ENCODE measurements at regions not wholly inside any gene's neighbourhood (a gene's known extent, or its start where the extent isn't known, plus 50 kb on each side); places are given as distances from the start of the nearest gene placed in this dataset.
"Not testable (repeated sequence)": the region's sequence is repeated elsewhere in the genome, so short reads cannot be mapped to it uniquely, and the experiment has no call there.

GRCh38 chr2:128513961-128514283 is 195.3 kb upstream of the HS6ST1 start:
- no peaks in the 10 kb centered on the region for H3K79me2 ChIP-seq (ENCODE audit: insufficient read depth, low read length)
- H3K4me3 ChIP-seq (ENCODE audit: insufficient read depth, low read length, poor library complexity, severe bottlenecking): no peak overlapping the region
- H3K27me3 ChIP-seq (ENCODE audit: low read length): no peaks in the 10 kb centered on the region
- TF ChIP-seq, protein P1, sequence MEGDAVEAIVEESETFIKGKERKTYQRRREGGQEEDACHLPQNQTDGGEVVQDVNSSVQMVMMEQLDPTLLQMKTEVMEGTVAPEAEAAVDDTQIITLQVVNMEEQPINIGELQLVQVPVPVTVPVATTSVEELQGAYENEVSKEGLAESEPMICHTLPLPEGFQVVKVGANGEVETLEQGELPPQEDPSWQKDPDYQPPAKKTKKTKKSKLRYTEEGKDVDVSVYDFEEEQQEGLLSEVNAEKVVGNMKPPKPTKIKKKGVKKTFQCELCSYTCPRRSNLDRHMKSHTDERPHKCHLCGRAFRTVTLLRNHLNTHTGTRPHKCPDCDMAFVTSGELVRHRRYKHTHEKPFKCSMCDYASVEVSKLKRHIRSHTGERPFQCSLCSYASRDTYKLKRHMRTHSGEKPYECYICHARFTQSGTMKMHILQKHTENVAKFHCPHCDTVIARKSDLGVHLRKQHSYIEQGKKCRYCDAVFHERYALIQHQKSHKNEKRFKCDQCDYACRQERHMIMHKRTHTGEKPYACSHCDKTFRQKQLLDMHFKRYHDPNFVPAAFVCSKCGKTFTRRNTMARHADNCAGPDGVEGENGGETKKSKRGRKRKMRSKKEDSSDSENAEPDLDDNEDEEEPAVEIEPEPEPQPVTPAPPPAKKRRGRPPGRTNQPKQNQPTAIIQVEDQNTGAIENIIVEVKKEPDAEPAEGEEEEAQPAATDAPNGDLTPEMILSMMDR (IDR thresholded peaks at IDR 0.05; ENCODE audit: insufficient read depth, low read length, poor library complexity, severe bottlenecking): no peak
- no peak for TF ChIP-seq EZH2phosphoT487 (conservative IDR thresholded peaks at IDR 0.05; ENCODE audit: low read length)
- no peak overlapping the region for H2AFZ ChIP-seq (ENCODE audit: low read depth, low read length, severe bottlenecking)
- no peak overlapping the region for H3K4me2 ChIP-seq (ENCODE audit: low read depth, low read length, poor library complexity, severe bottlenecking)
- H3F3A ChIP-seq (ENCODE audit: insufficient read depth): no peaks in the 10 kb centered on the region
- H3K9me3 ChIP-seq (ENCODE audit: insufficient read depth, low read length): no peaks in the 10 kb centered on the region
- H3K9me2 ChIP-seq (replicated peaks; ENCODE audit: insufficient read depth, low read length): no peaks in the 10 kb centered on the region
- no peaks in the 10 kb centered on the region for H4K20me1 ChIP-seq (ENCODE audit: low read depth, low read length)
- no peak overlapping the region for H3K9ac ChIP-seq (ENCODE audit: low read length)
- H3K27ac ChIP-seq (ENCODE audit: low read depth, low read length): no peak overlapping the region
- no peaks in the 10 kb centered on the region for H3K36me3 ChIP-seq (ENCODE audit: low read length)

DNA sequence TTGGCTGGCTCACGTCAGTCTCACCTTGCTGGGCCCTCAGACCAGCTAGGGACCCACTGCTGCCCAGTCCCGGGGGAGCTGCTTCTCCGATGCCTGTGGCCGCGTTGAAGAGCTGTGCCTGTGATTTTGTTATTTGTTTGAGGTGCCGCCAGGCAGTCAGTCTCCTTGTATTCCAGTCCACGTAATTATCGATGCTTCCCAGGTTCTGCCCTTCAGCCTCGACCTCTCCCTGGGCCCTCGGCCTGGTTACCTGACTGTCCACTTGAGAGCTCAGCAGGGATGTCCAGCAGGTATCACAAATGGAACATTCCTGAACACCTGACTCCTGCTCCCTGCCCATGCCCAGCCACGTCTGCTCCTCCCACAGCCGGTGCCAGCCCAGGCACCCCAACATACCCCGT is 195.9 kb upstream of the HS6ST1 start:
- no peak for TF ChIP-seq EZH2phosphoT487 (conservative IDR thresholded peaks at IDR 0.05; ENCODE audit: low read length)
- TF ChIP-seq, protein P1 (IDR thresholded peaks at IDR 0.05; ENCODE audit: insufficient read depth, low read length, poor library complexity, severe bottlenecking): no peak
- no peaks in the 10 kb centered on the region for H3K9me3 ChIP-seq (ENCODE audit: insufficient read depth, low read length)
- H3K27ac ChIP-seq (ENCODE audit: low read depth, low read length): no peak overlapping the region
- no peaks in the 10 kb centered on the region for H3F3A ChIP-seq (ENCODE audit: insufficient read depth)
- H3K4me3 ChIP-seq (ENCODE audit: insufficient read depth, low read length, poor library complexity, severe bottlenecking): no peak overlapping the region
- H3K27me3 ChIP-seq (ENCODE audit: low read length): no peaks in the 10 kb centered on the region
- H3K9me2 ChIP-seq (replicated peaks; ENCODE audit: insufficient read depth, low read length): no peaks in the 10 kb centered on the region
- H3K9ac ChIP-seq (ENCODE audit: low read length): no peak overlapping the region
- no peak overlapping the region for H2AFZ ChIP-seq (ENCODE audit: low read depth, low read length, severe bottlenecking)
- no peaks in the 10 kb centered on the region for H4K20me1 ChIP-seq (ENCODE audit: low read depth, low read length)
- H3K36me3 ChIP-seq (ENCODE audit: low read length): no peaks in the 10 kb centered on the region
- H3K79me2 ChIP-seq (ENCODE audit: insufficient read depth, low read length): no peaks in the 10 kb centered on the region
- H3K4me2 ChIP-seq (ENCODE audit: low read depth, low read length, poor library complexity, severe bottlenecking): no peak overlapping the region

DNA sequence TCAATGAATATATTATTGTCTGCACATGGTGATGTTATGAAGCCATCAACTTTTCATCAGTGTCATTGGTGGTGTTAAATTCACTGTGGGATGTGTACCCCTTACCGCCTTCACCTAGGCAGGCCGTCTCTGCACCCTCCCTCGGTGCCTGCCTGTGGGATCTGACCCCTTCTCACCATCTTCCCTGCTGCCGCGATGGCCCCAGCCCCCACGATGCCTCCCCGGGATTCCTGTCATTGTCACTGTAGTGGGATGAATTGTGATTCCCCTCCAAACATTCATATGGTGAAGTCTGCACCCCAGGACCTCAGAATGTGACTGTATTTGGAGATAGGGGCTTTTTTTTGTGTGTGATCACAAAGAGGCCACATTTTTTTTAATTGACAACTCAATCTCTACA is 198.3 kb upstream of the HS6ST1 start:
- no peaks in the 10 kb centered on the region for H3K9me3 ChIP-seq (ENCODE audit: insufficient read depth, low read length)
- H3K9me2 ChIP-seq (replicated peaks; ENCODE audit: insufficient read depth, low read length): no peaks in the 10 kb centered on the region
- H2AFZ ChIP-seq (ENCODE audit: low read depth, low read length, severe bottlenecking): no peak overlapping the region
- H3K27me3 ChIP-seq (ENCODE audit: low read length): no peaks in the 10 kb centered on the region
- H3K36me3 ChIP-seq (ENCODE audit: low read length): no peaks in the 10 kb centered on the region
- no peak for TF ChIP-seq EZH2phosphoT487 (conservative IDR thresholded peaks at IDR 0.05; ENCODE audit: low read length)
- TF ChIP-seq, protein P1 (IDR thresholded peaks at IDR 0.05; ENCODE audit: insufficient read depth, low read length, poor library complexity, severe bottlenecking): no peak
- H3K4me3 ChIP-seq (ENCODE audit: insufficient read depth, low read length, poor library complexity, severe bottlenecking): no peak overlapping the region
- no peaks in the 10 kb centered on the region for H4K20me1 ChIP-seq (ENCODE audit: low read depth, low read length)
- no peak overlapping the region for H3K9ac ChIP-seq (ENCODE audit: low read length)
- no peaks in the 10 kb centered on the region for H3F3A ChIP-seq (ENCODE audit: insufficient read depth)
- no peak overlapping the region for H3K27ac ChIP-seq (ENCODE audit: low read depth, low read length)
- no peak overlapping the region for H3K4me2 ChIP-seq (ENCODE audit: low read depth, low read length, poor library complexity, severe bottlenecking)
- no peaks in the 10 kb centered on the region for H3K79me2 ChIP-seq (ENCODE audit: insufficient read depth, low read length)

- H3K27me3 ChIP-seq (ENCODE audit: low read length); H3K27ac ChIP-seq (ENCODE audit: low read depth, low read length); H3K79me2 ChIP-seq (ENCODE audit: insufficient read depth, low read length); H2AFZ ChIP-seq (ENCODE audit: low read depth, low read length, severe bottlenecking); H3K36me3 ChIP-seq (ENCODE audit: low read length); H3F3A ChIP-seq (ENCODE audit: insufficient read depth); H3K9me3 ChIP-seq (ENCODE audit: insufficient read depth, low read length); H3K9me2 ChIP-seq (replicated peaks; ENCODE audit: insufficient read depth, low read length); H4K20me1 ChIP-seq (ENCODE audit: low read depth, low read length); H3K9ac ChIP-seq (ENCODE audit: low read length); H3K4me3 ChIP-seq (ENCODE audit: insufficient read depth, low read length, poor library complexity, severe bottlenecking); H3K4me2 ChIP-seq (ENCODE audit: low read depth, low read length, poor library complexity, severe bottlenecking): not testable (repeated sequence)
These were observed 200.4 kb upstream of the HS6ST1 start for GRCh38 chr2:128519028-128519427.
